GM20000 (cell line): ENCODE measurements at regions not wholly inside any gene's neighbourhood (a gene's known extent, or its start where the extent isn't known, plus 50 kb on each side); places are given as distances from the start of the nearest gene placed in this dataset.
"Not testable (repeated sequence)": the region's sequence is repeated elsewhere in the genome, so short reads cannot be mapped to it uniquely, and the experiment has no call there.

Experiments used
- DNase-seq: peaks from one replicate; pipeline ENCODE4 v3.0.0; 2012; ENCODE audit warnings: low spot score
- CTCF ChIP-seq: IDR thresholded peaks from 2 replicates; pipeline ENCODE4 v1.5.1; 2012; ENCODE audit warnings: mild to moderate bottlenecking, control low read depth; ENCODE audit errors: extremely low read depth, missing control alignments

GRCh38 chr18:78796693-78797455, 182.7 kb upstream of the SALL3 start:
- DNase-seq, result no peak
- no peak for TF ChIP-seq CTCF

- no peak for DNase-seq
- no peak for TF ChIP-seq CTCF
Measured at GRCh38 chr18:78797499-78797898, 182.1 kb upstream of the SALL3 start.

- no peak for DNase-seq
- no peak for TF ChIP-seq CTCF
Measured at GRCh38 chr18:78798402-78799175, 181.0 kb upstream of the SALL3 start.

- TF ChIP-seq CTCF, result no peak
- DNase-seq, result no peak
Measured at GRCh38 chr18:78799382-78800089, 180.1 kb upstream of the SALL3 start.

GRCh38 chr18:78800102-78800851, 179.3 kb upstream of the SALL3 start:
- not testable (repeated sequence) for DNase-seq

- no peak for DNase-seq
- TF ChIP-seq CTCF, result no peak
Measured at GRCh38 chr18:78801011-78801410, 178.6 kb upstream of the SALL3 start.

- TF ChIP-seq CTCF, result no peak
- DNase-seq, result no peak
Measured at GRCh38 chr18:78803104-78803503, 176.5 kb upstream of the SALL3 start.
